AG08395 (cell line): ENCODE measurements at regions not wholly inside any gene's neighbourhood (a gene's known extent, or its start where the extent isn't known, plus 50 kb on each side); places are given as distances from the start of the nearest gene placed in this dataset.
"Not testable (repeated sequence)": the region's sequence is repeated elsewhere in the genome, so short reads cannot be mapped to it uniquely, and the experiment has no call there.

Experiments
- DNase-seq: peaks from one replicate; pipeline ENCODE4 v3.0.0; 2012; ENCODE audit warnings: mixed read lengths, low spot score

GRCh38 chr6:139962654-139963347 is 588.4 kb upstream of the CITED2 start:
- DNase-seq, result no peak

DNA sequence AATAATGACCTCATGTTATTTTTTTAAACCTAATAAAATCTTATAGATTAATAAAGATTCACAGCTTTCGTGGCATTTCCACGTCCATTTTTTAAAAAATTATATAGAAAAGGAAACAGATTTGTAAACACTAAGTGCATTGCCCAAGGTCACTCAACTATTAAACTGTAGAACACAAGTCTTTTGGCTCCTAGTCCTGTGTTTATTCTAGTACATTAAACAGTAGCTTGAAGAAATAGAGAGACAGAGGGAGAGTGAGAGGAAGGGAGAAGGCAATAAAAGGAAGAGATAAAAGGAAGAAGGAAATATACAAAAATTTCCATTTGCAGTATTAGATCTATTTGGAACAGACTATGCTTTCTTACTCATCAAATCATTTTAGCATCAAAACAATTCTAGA is 586.7 kb upstream of the CITED2 start:
- no peak for DNase-seq

- DNase-seq, result no peak
Observed at GRCh38 chr6:139960671-139961070, 586.2 kb upstream of the CITED2 start.

GRCh38 chr6:139955366-139956155 is 581.1 kb upstream of the CITED2 start:
- DNase-seq, result no peak

DNA sequence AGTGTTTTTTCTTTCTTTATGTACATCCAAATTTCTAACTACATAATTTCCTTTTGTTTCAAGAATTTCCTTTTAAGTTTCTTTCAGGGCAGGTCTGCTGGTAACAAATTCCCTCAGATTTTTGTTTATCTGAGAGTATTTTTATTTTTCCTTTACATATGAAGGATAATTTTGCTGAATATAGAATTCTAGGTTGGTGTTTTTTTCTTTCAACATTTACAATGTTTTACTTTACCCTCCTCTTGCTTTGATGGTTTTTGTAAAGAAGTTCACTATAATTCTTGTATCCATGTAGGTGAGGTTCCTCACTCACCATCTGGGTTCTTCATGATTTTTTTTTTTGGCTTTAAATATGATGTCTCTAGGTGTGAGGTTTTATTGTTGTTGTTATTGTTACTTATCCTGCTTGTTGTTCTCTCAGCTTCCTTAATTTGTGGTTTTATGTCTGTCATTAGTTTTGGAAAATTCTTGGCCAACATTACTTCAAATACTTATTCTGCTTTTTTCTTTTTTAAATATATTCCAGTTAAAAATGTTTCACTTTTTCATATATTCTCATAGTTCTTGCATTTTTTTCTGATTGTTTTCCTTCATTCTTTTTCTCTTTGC is 580.1 kb upstream of the CITED2 start:
- DNase-seq, result no peak

GRCh38 chr6:139953780-139954179 is 579.3 kb upstream of the CITED2 start:
- DNase-seq, result not testable (repeated sequence)

DNA sequence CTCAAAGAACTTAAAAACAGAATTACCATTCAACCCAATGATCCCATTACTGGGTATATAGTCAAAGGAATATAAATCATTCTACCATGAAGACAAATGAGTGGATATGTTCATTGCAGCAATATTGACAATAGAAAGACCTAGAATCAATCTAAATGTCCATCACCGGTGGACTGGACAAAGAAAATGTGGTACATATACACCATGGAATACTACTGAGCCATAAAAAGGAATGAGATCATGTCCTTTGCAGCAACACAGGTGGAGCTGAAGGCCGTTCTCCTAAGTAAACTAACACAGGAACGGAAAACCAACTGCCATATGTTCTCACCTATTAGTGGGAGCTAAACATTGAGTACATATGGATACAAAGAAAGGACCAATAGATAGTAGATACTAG is 576.7 kb upstream of the CITED2 start:
- DNase-seq, result no peak

DNA sequence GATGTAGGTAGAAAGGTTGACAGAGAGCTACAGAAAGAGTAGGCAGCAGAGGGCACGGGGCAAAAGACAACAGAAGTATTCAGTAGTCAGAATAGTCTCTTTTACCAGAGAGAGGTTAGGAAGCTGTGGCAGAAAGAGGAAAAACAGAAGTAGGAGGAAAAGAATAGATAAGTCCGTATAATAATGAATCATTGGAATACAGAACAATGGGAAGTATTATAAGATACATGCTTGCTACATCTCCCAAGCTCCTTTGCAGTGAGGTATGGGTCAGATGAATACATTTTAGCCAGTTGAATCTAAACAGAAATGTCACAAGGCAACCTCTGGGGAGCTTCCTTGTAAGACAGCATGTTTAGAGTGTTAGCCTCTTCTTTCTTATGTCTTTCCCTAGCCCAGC is 570.5 kb upstream of the CITED2 start:
- no peak for DNase-seq

DNA sequence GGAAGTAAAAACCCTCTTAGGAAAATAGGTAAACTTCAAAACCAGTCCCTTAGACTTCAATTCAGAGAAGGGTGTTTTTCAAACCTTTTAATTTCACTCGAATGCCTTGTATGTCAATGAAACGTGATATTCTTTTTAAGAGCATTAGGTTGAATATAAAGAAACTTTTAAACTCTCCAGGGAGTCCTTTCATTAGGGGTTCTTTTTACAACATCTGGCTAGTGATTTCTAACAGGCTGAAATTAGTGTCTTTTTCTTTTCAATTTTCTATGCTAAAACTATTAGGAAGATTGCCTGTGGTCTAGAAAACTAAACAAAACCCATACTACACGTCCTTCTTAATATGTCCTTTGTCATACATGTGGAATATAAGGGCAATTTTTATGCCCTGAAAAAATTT is 569.7 kb upstream of the CITED2 start:
- no peak for DNase-seq

GRCh38 chr6:139943391-139943790 is 568.9 kb upstream of the CITED2 start:
- peak; percentile 80 for DNase-seq

DNA sequence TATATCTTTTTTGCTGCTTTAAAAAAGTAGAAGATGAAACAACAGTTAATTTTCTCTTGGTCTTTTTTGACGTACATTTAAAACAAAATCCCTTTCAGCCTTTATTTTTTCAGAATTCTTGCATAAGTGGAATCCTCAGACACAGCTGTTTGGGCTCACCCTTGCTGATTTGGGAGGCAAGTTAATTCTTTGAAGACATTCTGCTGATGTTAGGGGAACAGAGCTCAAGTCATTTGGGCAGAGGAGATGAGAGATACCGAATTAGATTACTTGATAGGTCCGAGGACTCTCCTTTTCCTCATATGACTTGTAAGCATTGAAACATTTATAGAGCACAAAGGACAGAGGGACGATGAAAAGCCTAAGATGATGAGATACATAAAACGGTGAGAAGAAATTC is 567.9 kb upstream of the CITED2 start:
- DNase-seq, result no peak

- DNase-seq, result no peak
Observed at GRCh38 chr6:139941826-139942225, 567.4 kb upstream of the CITED2 start.

GRCh38 chr6:139940741-139941729 is 566.6 kb upstream of the CITED2 start:
- no peak for DNase-seq

GRCh38 chr6:139939189-139939979 is 564.9 kb upstream of the CITED2 start:
- no peak for DNase-seq

- DNase-seq, result no peak
Observed at GRCh38 chr6:139932671-139933070, 558.2 kb upstream of the CITED2 start.

GRCh38 chr6:139931747-139932146 is 557.3 kb upstream of the CITED2 start:
- no peak for DNase-seq

DNA sequence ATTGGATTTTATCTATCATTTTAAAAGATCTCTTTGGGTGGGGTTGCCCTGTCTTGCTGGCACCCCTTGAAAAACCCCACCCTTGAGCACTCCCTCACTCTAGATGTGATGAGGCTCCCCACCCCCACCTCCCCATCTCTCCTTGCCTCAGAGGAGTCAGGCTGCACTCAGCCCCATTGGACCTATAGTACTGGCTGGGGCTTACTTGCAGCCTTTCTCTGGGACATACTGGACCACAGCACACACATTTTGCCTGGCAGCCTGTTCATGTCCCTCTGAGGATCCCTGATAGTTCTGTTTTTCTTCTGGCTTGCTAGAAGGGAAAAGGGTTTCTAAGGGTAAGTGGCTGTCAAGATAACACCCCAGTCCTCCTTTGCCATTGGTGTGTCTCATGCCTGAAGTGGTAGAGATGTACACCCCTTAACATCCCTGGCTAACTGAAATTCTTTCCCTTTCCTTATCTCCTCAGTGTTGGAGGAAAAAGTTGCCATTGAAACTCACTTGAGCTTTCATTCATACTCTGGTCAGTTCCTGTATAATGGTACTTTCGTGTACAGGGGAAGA is 553.4 kb upstream of the CITED2 start:
- DNase-seq, result no peak

GRCh38 chr6:139927236-139927635 is 552.8 kb upstream of the CITED2 start:
- DNase-seq, result peak; percentile 53

GRCh38 chr6:139926711-139927110 is 552.3 kb upstream of the CITED2 start:
- DNase-seq, result no peak

- DNase-seq, result no peak
Observed at GRCh38 chr6:139925894-139926641, 551.6 kb upstream of the CITED2 start.
